NCI-H524 treated with DMSO at 0.1 percent for 48 hours (cell line): ENCODE measurements at regions not wholly inside any gene's neighbourhood (a gene's known extent, or its start where the extent isn't known, plus 50 kb on each side); places are given as distances from the start of the nearest gene placed in this dataset.
A peak's percentile ranks its signal among the peaks of the same experiment; 100 is the strongest.
"Not testable (repeated sequence)": the region's sequence is repeated elsewhere in the genome, so short reads cannot be mapped to it uniquely, and the experiment has no call there.

ENCODE experiments used
- DNase-seq: peaks from one replicate; lab custom pipeline; 2025; lab: John Stamatoyannopoulos, UW

DNA sequence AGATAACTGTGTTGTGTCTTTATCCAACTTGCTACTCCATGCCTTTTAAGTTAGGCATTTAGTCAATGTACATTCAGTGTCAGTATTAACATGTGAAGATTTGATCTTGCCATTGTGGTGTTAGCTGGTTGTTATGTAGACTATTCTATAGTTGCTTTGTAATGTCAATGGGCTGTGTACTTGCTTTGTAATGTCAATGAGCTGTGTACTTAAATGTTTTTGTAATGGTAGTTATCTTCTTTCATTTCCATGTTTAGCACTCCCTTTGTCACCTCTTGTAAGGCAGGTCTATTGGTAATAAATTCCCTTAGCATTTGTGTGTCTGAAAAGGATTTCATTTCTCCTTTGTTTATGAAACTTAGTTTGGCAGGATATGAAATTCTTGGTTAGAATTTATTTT is 53.4 kb downstream of the MC4R start:
- no peak for DNase-seq

DNA sequence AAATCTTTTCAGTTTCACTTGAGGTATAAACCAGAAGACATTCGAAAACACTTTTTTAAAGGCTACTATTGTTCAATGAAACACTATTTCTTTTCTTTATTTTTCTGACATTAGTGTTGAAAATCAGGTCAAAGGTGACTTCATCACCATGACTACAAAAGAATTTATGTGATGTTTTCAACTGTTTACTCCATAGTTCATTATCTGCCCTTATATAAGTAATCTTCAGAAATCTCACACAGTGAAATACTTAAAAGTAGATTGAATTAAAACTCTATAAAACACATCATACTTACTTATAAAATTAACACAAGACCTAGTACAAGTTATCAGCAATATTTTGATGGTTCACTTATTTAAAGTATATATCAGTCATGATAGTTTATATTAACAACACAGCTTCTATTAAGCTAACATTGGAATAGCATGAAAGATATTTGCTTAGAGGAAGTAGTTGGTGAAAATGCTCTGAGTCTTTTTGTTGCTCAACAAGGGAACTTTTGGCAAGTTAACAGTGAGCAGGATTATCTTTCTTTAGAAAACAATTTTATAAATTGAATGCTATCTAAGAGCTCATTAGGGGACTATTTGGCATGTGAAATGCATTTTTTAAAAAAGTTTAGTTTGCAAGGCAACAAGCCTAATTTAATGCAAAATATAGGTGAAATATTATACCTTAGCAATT is 60.8 kb downstream of the MC4R start:
- no peak for DNase-seq

DNA sequence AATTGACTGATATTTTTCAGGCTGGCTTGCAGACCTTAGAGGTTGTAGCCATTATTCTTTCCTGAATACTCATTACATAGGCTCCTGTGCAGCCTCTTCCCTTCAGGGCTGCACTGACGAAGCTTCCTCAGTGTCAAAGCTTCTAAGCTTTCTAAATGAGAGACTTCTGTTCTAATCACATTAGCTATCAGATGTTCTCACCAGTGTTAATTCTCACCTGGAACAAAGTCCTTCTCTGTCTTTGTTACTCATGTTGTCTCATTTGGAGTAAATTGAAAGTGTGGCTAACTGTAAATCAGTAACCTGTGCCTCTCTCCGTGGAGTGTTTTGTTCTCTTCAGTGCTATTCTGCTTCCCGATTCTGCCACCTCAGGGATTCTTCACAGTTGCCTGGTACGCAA is 76.9 kb downstream of the MC4R start:
- no peak for DNase-seq

DNA sequence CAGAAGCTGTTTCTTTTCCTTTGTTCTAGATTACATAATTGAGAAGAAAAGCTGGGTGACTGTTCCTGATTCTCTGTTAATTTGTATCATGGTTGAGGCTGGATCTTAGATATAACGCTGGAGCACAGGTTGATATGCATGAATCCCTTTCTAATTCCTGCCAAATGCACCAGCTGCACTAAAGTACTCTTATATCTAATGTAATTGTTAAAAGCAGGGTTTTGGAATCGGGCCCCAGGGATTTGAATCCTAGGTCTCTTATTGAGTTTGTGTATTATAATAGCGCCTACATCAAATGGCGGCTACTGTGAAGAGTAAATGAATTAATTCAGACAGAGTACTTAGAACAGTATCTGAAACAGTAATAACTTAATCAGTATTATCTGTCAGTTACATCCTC is 80.4 kb downstream of the MC4R start:
- peak; percentile 90 for DNase-seq

DNA sequence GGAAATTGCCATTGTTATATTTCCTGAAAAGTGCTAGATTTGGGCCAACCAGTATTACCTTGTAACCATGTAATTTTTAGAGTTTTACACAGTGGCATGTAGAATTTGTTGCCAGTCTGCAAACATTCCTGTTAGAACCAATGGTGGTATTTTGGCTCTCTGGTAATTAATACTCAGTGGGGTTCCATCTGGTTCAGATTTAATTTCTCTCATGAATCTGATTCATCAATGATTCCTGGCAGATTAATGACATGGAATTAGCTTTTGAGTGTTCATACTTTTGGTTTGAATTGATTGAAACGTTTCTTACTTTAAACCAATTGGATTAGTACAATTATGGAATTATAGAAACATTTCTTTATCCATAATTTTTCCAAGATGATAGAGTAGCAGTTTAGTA is 93.2 kb downstream of the MC4R start:
- DNase-seq: no peak

DNA sequence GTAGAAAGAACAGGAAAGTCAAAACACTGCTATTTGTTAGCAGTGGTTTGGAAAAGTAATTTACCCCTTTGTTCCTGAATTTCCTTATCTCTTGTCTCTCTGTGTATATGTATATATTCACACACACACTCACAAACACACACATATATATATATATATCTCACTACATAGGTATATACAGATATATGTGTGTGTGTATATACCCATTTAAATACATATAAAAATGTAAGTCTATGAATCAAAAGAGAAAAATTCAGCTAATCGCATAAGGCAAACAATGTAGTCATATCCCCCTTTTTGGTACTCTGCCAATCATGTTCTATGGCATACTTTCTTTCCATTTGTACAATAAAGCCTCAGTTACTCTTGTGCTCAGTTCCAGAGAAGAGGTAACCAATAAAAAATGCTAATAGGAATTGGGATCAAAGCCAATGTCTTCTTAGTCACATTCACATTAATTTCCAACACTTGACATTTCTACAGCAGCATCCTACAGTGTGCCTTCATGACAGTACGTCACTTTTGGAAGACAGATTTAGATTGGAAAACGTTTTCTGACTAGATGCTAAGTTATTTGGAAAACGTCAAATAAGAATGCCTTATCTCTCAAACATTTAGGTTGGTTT is 94.6 kb downstream of the MC4R start:
- no peak for DNase-seq

DNA sequence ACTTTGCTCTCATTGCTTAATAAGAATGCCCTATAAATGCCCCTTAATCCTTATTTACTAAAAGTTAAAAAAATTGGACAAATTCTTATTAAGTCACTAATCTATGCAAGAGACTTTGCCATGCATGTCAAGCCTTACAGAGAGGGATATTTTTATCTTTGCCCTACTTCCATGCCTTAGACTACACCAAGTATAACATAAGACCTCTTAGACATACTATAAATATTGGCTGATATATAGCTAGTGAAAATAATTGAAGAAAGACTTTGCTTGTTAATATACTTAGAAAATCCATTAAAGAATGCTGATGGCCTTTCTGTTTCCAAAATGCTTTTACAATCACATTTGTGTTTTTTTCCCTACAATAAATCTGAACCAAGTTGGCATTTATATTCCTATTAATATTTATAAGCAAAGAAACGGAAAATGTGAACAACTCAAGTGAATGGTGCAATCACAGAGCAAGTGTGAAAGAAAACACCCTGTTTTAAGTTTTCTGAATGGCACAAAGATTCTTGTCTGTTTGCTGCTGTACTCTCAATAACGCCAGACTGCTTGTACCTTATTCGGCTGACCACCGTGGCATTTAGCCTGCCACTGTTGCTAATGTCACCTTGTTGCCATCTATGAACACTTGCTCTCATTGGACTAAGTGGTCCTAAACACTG is 105.0 kb downstream of the MC4R start:
- no peak for DNase-seq

DNA sequence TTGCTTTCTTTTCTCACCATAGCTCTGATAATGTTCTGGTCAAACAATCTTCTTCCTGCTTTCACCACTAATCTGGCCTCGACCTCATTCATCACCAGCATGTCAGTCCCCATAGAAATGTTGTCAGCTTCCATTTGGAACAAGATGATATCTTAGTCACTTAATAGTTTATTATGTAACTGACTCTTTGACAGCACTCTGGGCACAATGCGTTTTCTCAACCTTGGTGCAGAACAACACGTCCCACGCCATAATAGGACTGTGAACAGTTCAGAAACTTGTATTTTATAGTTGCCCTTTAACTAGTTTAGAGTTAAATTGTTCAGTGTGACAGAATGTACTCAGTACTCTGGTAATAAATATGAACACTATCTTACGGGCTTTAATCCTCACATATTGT is 106.0 kb downstream of the MC4R start:
- DNase-seq: no peak

DNA sequence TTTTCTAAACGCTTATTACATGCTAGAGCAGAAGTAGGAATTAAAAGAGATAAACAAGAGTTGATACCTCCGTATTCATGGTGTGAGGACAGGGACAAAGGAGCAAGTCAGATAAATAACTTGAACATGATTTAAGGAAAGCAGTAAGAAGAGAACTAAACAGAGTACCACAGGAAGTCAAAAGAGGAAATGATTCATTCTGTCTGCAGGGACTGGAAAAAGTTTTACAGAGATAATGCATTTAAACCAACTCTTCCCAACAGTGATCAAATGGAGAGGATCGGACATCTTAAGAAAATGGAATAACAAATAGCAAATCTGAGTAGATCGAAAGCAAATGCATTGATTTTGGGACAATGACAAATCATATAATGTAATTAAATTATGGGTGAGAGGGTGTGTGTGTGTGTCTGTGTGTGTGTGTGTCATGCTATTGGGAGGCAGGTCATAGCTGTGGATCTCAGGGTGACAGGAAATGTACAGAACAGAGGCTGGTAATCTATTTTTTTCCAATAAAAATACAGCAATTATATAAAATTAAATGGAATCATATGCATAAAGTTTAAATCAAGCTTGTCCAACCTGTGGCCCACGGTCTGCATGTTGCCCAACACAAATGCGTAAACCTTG is 113.4 kb downstream of the MC4R start:
- DNase-seq: no peak

DNA sequence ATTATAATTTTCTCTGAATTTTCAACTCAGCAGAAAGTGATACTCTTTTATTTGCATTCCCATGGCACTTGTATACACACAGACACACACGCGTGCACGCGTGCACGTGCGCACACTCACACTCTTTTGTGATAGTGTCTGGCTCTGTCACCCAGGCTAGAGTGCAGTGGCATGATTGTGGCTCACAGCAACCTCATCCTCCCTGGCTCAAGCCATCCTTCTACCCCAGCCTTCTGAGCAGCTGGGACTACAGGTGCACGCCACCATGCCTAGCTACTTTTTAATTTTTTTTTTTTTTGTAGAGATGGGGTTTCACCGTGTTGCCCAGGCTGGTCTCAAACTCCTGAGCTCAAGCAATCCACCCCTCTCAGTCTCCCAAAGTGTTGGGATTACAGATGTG is 123.2 kb downstream of the MC4R start:
- no peak for DNase-seq

DNA sequence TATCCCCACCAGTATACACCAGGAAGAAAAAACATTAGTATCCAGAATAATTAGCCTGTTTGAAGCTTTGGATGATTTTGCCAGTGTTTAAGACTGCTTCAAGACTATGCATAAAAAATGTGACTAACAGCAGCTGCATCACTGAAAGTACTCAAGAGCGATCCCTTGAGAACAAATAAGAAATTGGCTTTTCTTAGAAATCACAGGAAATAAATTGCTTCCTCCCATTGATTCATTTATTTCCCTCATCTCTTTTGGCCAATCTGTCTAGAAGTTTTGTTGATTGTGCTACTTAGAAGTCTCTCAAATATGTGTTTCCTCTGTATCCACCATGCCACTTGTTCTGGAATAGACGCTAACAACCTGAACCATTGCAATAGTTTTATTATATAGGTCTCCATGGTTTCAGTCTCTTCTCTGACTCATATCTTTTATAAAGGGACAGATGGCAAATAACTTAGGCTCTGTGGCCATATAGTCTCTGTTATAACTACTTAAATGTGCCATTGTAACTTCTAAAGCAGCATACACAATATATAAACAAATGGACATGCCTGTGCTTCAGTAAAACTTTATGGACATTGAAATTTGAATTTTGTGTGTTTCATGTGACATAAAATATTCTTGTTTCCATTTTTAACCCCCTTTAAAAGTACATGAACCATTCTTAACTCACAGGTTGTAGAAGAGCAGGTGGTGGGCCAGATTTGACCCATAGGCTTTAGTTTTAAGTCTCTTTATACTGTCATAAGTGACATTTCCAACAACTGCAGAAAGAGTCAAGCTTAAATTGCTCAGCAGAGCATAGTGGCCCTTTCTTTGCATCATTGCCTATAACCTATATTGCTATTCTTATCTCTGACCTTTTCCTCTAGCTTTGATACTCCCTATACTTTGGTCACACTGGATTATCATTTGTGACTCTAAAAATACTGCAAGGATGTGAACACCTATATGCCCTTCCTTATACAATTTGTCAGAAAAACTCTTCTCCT is 123.9 kb downstream of the MC4R start:
- DNase-seq: no peak

DNA sequence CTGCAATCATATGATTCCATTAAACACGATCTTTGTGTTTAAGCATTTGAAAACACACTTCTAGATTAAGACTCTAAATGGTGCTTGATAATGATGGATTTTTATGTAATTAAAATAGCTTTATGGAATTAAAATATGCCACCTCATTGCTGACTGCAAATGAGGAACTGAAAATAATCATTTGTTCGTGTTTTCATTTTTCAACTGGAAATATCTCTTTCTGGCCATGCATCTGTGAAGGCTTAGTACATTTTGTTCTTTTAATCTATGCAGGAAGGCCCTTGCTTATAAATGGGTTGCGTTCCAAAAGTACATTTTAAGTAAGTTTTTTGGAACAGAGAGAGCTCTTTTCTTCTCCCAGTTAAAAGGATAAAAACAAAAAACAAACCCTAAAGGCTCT is 125.5 kb downstream of the MC4R start:
- no peak for DNase-seq

DNA sequence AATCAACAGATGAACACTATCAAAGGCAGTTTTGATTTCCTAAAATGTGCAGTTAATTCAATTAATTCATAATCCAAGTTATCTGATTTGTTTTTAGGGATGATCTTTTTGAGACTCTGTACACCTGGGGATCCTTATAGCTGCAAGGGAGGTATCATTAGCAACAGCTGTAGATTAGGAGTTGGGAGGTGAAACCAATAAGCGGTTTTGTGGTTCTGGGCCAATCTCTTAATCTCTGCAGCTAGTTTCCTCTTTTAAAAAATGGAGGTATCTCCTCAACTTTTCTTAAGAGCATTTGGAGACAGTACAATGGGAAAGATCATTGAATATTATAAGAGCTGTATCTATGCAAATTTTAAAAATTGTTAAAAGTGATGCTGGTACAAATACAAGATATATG is 126.0 kb downstream of the MC4R start:
- no peak for DNase-seq

DNA sequence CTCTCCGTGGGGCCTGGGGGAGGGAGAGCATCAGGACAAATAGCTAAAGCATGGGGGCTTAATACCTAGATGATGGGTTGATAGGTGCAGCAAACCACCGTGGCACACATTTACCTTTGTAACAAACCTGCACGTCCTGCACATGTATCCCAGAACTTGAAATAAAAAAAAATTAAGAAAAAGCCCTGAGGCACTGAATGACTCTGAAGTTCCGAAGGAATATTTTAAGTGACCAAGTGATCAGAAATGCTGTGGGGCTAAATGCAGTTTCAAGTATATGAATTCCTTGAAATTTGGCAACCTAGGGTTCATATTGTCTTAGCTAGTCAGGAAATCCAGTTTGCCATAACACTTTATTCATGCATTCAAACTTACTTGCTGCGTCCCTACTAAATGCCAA is 127.5 kb downstream of the MC4R start:
- no peak for DNase-seq

DNA sequence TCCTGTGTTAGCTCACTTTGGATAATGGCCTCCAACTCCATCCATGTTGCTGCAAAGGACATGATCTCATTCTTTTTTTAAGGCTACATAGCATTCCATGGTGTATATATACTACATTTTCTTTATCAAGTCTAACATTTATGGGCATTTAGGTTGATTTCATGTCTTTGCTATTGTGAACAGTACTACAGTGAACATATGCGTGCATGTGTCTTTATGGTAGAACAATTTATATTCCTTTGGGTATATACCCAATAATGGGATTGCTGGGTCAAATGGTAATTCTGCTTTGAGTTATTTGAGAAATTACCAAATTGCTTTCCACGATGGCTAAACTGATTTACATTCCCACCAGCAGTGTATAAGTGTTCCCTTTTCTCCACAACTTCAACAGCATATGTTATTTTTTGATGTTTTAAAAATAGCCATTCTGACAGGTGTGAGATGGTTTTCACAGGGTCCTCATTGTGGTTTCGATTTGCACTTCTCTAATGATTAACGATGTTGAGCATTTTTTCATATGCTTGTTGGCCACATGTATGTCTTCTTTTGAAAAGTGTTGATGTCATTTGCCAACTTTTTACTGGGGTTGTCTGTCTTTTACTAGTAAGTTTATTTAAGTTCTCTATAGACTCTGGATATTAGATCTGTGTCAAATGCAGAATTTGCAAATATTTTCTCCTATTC is 133.4 kb downstream of the MC4R start:
- DNase-seq: not testable (repeated sequence)

DNA sequence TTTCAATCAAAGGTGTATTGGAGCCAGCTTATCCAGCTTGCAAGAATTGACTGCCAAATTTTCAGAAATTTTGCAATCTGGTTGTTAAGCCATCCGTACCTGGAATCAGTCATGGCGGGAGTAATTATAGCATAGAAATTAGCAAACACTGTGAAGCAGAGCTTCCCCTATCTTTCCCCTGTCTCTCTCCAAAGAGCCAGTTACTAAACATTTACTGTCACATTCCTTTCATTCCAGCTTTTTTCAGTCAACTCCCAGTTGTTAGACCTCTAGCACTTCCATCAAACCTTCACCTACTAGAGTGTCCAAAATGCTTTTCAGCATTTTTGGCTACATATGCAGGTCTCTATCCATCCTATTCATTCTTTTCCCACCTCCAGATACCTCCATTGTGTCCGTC is 137.4 kb downstream of the MC4R start:
- DNase-seq: no peak

DNA sequence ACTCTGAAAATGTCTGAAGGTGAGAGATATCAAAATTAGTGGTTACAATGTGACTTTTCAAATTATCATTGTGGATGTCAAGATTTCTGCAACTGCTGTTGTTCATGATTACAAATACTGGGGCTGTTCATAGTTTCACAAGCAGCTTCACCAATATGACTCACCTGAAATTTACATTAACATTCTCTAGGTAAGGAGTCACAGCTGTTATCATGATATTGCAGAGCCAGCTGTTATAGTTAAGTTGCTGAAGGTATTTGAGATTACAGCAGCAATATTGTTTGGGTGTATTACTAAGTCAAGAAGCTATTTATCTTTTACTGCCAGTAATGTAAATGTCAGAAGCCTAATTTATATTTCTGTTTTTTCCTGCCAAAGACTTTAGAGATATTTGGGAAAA is 140.0 kb downstream of the MC4R start:
- no peak for DNase-seq

DNA sequence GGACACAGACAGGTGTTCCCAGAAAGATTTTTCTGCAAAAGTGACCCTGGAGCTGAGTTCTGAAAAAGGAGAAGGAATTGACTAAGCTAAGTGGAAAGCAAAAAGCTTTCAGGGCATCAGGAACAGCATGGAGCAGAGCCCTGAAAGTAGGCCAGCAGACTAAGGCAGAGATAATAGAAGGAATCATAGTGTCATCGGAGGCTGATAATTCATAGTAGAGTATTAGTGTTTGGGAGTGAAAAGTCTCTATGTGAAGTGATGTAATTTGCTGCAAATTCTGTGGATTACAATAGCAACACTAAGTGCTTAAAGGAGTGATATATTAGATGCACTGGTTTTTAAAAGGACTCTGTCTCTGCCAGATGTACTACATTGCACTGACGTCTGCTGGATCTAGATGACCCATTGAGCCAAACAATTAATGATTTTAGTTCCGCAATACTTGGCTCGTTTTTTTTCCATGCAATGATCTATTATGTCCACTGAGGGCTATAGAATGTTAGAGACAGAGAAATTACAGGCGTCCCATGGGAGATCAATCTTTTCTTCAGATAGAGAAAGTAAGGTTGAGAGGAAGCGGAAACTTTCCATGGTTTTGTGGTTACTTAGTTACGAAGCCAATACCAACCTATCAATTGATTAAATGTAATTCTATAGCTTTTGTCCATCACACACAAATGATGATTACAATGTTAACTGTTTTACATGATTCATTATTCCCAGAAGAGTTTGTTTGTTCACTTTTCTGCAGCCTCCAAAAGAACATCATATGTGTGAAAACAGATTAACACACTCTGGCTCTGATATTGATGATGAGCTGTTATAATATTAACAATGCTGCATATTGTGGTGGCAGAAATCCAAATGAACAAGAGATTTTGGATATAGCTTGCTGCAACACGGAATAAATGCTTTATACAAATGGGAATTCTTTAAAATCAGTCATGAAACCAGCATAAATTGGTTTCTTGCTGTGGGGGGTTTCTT is 143.7 kb downstream of the MC4R start:
- no peak for DNase-seq

DNA sequence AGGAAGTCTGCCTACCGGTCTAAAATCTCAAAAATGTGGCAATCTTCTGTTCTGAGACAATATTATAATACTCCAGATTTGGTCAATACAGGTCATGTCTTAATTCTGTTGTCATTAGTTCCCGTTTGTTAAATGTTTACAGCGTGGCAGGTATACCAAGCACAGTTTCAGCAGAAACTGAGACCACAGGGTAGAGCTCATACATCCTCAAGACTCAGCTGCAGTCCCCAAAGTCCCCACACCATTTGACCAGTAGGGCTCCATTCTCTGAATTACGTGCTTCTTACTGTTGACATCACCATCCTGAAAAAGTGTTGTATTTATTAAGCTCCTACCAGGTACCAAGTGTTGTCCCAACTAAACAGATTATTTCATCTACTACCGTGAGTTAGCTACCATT is 157.1 kb downstream of the MC4R start:
- no peak for DNase-seq

DNA sequence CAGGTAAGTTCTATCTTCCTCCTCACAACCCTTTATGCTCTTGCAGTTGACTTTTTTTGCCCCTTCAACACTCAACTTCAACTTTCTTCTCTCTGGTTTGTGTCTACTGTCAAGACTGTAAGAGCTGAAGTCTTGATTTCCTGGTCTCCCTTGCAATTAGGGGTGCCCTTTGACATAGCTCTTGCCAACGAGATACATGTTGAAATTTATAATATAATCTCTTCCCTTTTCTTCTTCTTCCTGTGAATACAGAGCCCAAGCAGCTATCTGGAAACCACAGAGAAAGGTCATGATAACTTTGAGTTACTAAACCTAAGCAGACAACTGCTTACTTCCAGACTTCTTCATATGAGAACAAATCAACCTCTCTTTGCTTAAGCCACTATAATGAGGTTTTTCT is 163.5 kb downstream of the MC4R start:
- DNase-seq: no peak
